H1 (cell line): ENCODE measurements at regions not wholly inside any gene's neighbourhood (a gene's known extent, or its start where the extent isn't known, plus 50 kb on each side); places are given as distances from the start of the nearest gene placed in this dataset.

Source experiments
- CTCF ChIA-PET: fragments of 300-600 bp; sonication (Branson Sonifier 250); formaldehyde crosslinking; loops from one replicate; lab custom pipeline; 2021; ENCODE audit not compliant: partially characterized antibody; lab: Charles Lee
- POLR2A ChIA-PET: fragments of 300-600 bp; sonication (Branson Sonifier 250); formaldehyde crosslinking; loops from one replicate; lab custom pipeline; 2021; ENCODE audit warnings: inconsistent platforms; ENCODE audit not compliant: partially characterized antibody; lab: Charles Lee
- DNase-seq, 2 experiments: peaks; one replicate each; pipeline versions ENCODE4 v3.0.0 to v3.0.0-alpha.2; 2010 to 2022; ENCODE audit warnings: low spot score in 2 of 2, low read depth in 1 of 2, mixed read lengths in 1 of 2
- FAIRE-seq: peaks from 2 replicates; lab custom pipeline; 2011; peaks lifted over from hg19 to GRCh38; lab: Jason Lieb, UNC
- H2AFZ ChIP-seq: 2 replicates; pipeline ENCODE4 v1.8.1; 2012; ENCODE audit warnings: low read length, inconsistent platforms
- H2AK5ac ChIP-seq: 2 replicates; pipeline ENCODE4 v1.6.1; 2013; ENCODE audit warnings: low read depth, low read length
- H2BK120ac ChIP-seq: replicated peaks from 2 replicates; pipeline ENCODE3; 2013; ENCODE audit warnings: low read depth, low read length, inconsistent platforms
- H2BK12ac ChIP-seq: 2 replicates; pipeline ENCODE4 v1.6.1; 2013; ENCODE audit warnings: low read depth, low read length
- H2BK15ac ChIP-seq: 2 replicates; pipeline ENCODE4 v1.6.1; 2013; ENCODE audit warnings: low read length
- H2BK20ac ChIP-seq: 2 replicates; pipeline ENCODE4 v1.6.1; 2013; ENCODE audit warnings: low read length
- H2BK5ac ChIP-seq: 2 replicates; pipeline ENCODE4 v1.6.1; 2013; ENCODE audit warnings: low read depth, low read length
- H3K14ac ChIP-seq: 2 replicates; pipeline ENCODE4 v1.6.1; 2013; ENCODE audit warnings: inconsistent platforms; ENCODE audit not compliant: insufficient read length
- H3K18ac ChIP-seq: 2 replicates; pipeline ENCODE4 v1.6.1; 2013; ENCODE audit warnings: low read length; ENCODE audit errors: extremely low read depth
- H3K23ac ChIP-seq: 2 replicates; pipeline ENCODE4 v1.6.1; 2013; ENCODE audit warnings: inconsistent platforms; ENCODE audit not compliant: insufficient read length
- H3K23me2 ChIP-seq: 2 replicates; pipeline ENCODE4 v1.6.1; 2013; ENCODE audit warnings: low read depth, low read length
- H3K27ac ChIP-seq: 2 replicates; pipeline ENCODE4 v1.6.1; 2011; ENCODE audit warnings: low read depth, low read length, inconsistent platforms
- H3K27me3 ChIP-seq, 4 experiments: replicated peaks in 1 of 4; 1 replicate in 1 of 4; 2 replicates in 3 of 4; pipeline versions ENCODE4 v1.6.1 to v1.8.1; 2011 to 2013; ENCODE audit warnings: low read length in 3 of 4, mild to moderate bottlenecking in 3 of 4, inconsistent platforms in 2 of 4, mixed read lengths in 2 of 4, moderate library complexity in 1 of 4; ENCODE audit not compliant: control insufficient read depth in 3 of 4, insufficient read depth in 3 of 4; ENCODE audit errors: extremely low read depth in 1 of 4
- H3K36me3 ChIP-seq, 4 experiments: 2 replicates each; pipeline versions ENCODE4 v1.6.1 to v1.8.1; 2011 to 2013; ENCODE audit warnings: mild to moderate bottlenecking in 4 of 4, low read length in 3 of 4, moderate library complexity in 2 of 4, control low read depth in 1 of 4, inconsistent platforms in 1 of 4; ENCODE audit not compliant: insufficient read depth in 4 of 4, control insufficient read depth in 2 of 4
- H3K4ac ChIP-seq: replicated peaks from 2 replicates; pipeline ENCODE3; 2013; ENCODE audit warnings: low read length, low read depth, mixed read lengths, inconsistent platforms; ENCODE audit not compliant: insufficient read length
- H3K4me1 ChIP-seq, 4 experiments: replicated peaks in 1 of 4; 1 replicate in 1 of 4; 2 replicates in 3 of 4; pipeline versions ENCODE4 v1.6.1 to v1.8.1; 2011 to 2013; ENCODE audit warnings: low read length in 3 of 4, inconsistent platforms in 2 of 4, mixed read lengths in 1 of 4; ENCODE audit not compliant: insufficient read depth in 4 of 4, control insufficient read depth in 3 of 4
- H3K4me2 ChIP-seq, 2 experiments: 2 replicates each; pipeline versions ENCODE4 v1.6.1 to v1.8.1; 2011 to 2013; ENCODE audit warnings: low read depth in 2 of 2, low read length in 2 of 2, control low read depth in 1 of 2, inconsistent platforms in 1 of 2, mild to moderate bottlenecking in 1 of 2; ENCODE audit not compliant: insufficient read depth in 1 of 2
- H3K4me3 ChIP-seq, 4 experiments: fragments of 200-600, 300-600 bp in 1 of 4; sonication (generic), shearing (Covaris generic), sonication (Bioruptor Twin) in 1 of 4; 2 replicates each; pipeline versions ENCODE4 v1.5.1 to v1.8.1; 2011 to 2016; ENCODE audit warnings: low read length in 4 of 4, low read depth in 3 of 4, control low read depth in 2 of 4, inconsistent platforms in 2 of 4, mild to moderate bottlenecking in 2 of 4, mixed read lengths in 1 of 4, moderate library complexity in 1 of 4; ENCODE audit not compliant: insufficient read depth in 2 of 4; ENCODE audit errors: extremely low read depth in 1 of 4
- H3K56ac ChIP-seq: replicated peaks from 2 replicates; pipeline ENCODE3; 2013; ENCODE audit warnings: low read depth, mild to moderate bottlenecking, mixed read lengths, low read length, inconsistent platforms; ENCODE audit not compliant: insufficient read length
- H3K79me1 ChIP-seq: 2 replicates; pipeline ENCODE4 v1.6.1; 2013; ENCODE audit warnings: low read depth, low read length, control low read depth
- H3K79me2 ChIP-seq, 2 experiments: 2 replicates each; pipeline versions ENCODE4 v1.6.1 to v1.8.1; 2012 to 2013; ENCODE audit warnings: low read length in 2 of 2, mild to moderate bottlenecking in 2 of 2, inconsistent platforms in 1 of 2; ENCODE audit not compliant: insufficient read depth in 2 of 2, control insufficient read depth in 1 of 2
- H3K9ac ChIP-seq, 4 experiments: replicated peaks in 1 of 4; 1 replicate in 1 of 4; 2 replicates in 3 of 4; pipeline versions ENCODE4 v1.6.1 to v1.8.1; 2011 to 2013; ENCODE audit warnings: low read depth in 3 of 4, low read length in 3 of 4, control low read depth in 2 of 4, mild to moderate bottlenecking in 2 of 4, moderate library complexity in 2 of 4, inconsistent platforms in 1 of 4; ENCODE audit errors: extremely low read depth in 1 of 4
- H3K9me3 ChIP-seq, 2 experiments: 2 replicates each; pipeline versions ENCODE4 v1.6.1 to v1.8.1; 2012 to 2013; ENCODE audit warnings: mild to moderate bottlenecking in 2 of 2, moderate library complexity in 2 of 2, control low read depth in 1 of 2, inconsistent platforms in 1 of 2, low read depth in 1 of 2, low read length in 1 of 2, mixed read lengths in 1 of 2; ENCODE audit not compliant: insufficient read depth in 2 of 2
- H4K20me1 ChIP-seq, 2 experiments: replicated peaks in 1 of 2; 2 replicates each; pipeline versions ENCODE3 to v1.8.1; 2011 to 2013; ENCODE audit warnings: inconsistent platforms in 2 of 2, low read length in 2 of 2, mild to moderate bottlenecking in 1 of 2; ENCODE audit not compliant: insufficient read depth in 2 of 2, control insufficient read depth in 1 of 2
- H4K5ac ChIP-seq: 2 replicates; pipeline ENCODE4 v1.6.1; 2013; ENCODE audit warnings: low read length, low read depth, mixed read lengths, inconsistent platforms; ENCODE audit not compliant: insufficient read length
- H4K8ac ChIP-seq: 2 replicates; pipeline ENCODE4 v1.8.0; 2013; ENCODE audit warnings: mild to moderate bottlenecking, moderate library complexity, low read length, inconsistent platforms; ENCODE audit not compliant: insufficient read depth; ENCODE audit errors: extremely low read depth
- H4K91ac ChIP-seq: replicated peaks from 2 replicates; pipeline ENCODE3; 2013; ENCODE audit warnings: low read length, mixed read lengths, inconsistent platforms; ENCODE audit not compliant: insufficient read length
- BRCA1 ChIP-seq: IDR thresholded peaks from 2 replicates; pipeline ENCODE4 v1.6.1; 2012; ENCODE audit warnings: low read depth, low read length, improper control_type of control experiment
- CBX5 ChIP-seq: fragments of 300-800, 300-1000 bp; sonication (generic); IDR thresholded peaks from 2 replicates; pipeline ENCODE4 v1.7.1; 2016; ENCODE audit warnings: antibody characterized with exemption, low read length, low read depth
- CREB1 ChIP-seq: IDR thresholded peaks from 2 replicates; pipeline ENCODE4 v1.6.1; 2012; ENCODE audit warnings: inconsistent platforms
- MAFK ChIP-seq: IDR thresholded peaks from 2 replicates; pipeline ENCODE4 v1.6.1; 2012; ENCODE audit warnings: low read depth, mild to moderate bottlenecking, improper control_type of control experiment, low read length
- RAD21 ChIP-seq, 2 experiments: IDR thresholded peaks in 1 of 2; conservative IDR thresholded peaks in 1 of 2; 2 replicates each; pipeline ENCODE4 v1.6.1; 2011; ENCODE audit warnings: low read depth in 2 of 2, low read length in 2 of 2, improper control_type of control experiment in 1 of 2, inconsistent platforms in 1 of 2, mild to moderate bottlenecking in 1 of 2, moderate library complexity in 1 of 2
- RBBP5 ChIP-seq: IDR thresholded peaks from 2 replicates; pipeline ENCODE4 v1.7.1; 2012; ENCODE audit warnings: low read depth, mild to moderate bottlenecking, inconsistent platforms, low read length, moderate library complexity, borderline replicate concordance
- SP1 ChIP-seq: IDR thresholded peaks from 2 replicates; pipeline ENCODE4 v1.6.1; 2011; ENCODE audit warnings: low read depth, low read length
- SP2 ChIP-seq: IDR thresholded peaks from 2 replicates; pipeline ENCODE4 v1.6.1; 2012; ENCODE audit warnings: mild to moderate bottlenecking, low read length, inconsistent platforms
- SRF ChIP-seq: IDR thresholded peaks from 2 replicates; pipeline ENCODE4 v1.6.1; 2011; ENCODE audit warnings: mild to moderate bottlenecking, low read depth, low read length, moderate library complexity
- SUZ12 ChIP-seq: fragments of 200-600 bp; sonication (generic); IDR thresholded peaks from 2 replicates; pipeline ENCODE4 v1.6.1; 2012; ENCODE audit warnings: mild to moderate bottlenecking, inconsistent platforms, low read length, moderate library complexity, mixed read lengths
- WGBS, 2 experiments: shearing (Covaris generic) in 1 of 2; methylation state at CpG; one replicate each; pipeline versions ENCODE4 v1.1.6 to v1.1.7; 2013 to 2015; ENCODE audit warnings: low lambda C conversion rate in 2 of 2, mixed read lengths in 2 of 2, inconsistent platforms in 1 of 2, low coverage in 1 of 2, missing lambda C conversion rate in 1 of 2; ENCODE audit not compliant: insufficient replicate concordance in 2 of 2, insufficient coverage in 1 of 2, insufficient read length in 1 of 2; ENCODE audit errors: extremely low coverage in 1 of 2, missing lambda C conversion rate in 1 of 2; 5-methylcytosine and 5-hydroxymethylcytosine counted together
- TF ChIP-seq, protein P1 (sequence below), 3 experiments: IDR thresholded peaks; 1 replicate in 2 of 3; 2 replicates in 1 of 3; pipeline versions ENCODE4 v1.5.1 to v1.6.1; 2011; ENCODE audit warnings: low read length in 3 of 3, mild to moderate bottlenecking in 3 of 3, inconsistent platforms in 2 of 3, low read depth in 1 of 3, moderate library complexity in 1 of 3; ENCODE audit not compliant: insufficient read depth in 1 of 3; ENCODE audit errors: control extremely low read depth in 1 of 3

DNA sequence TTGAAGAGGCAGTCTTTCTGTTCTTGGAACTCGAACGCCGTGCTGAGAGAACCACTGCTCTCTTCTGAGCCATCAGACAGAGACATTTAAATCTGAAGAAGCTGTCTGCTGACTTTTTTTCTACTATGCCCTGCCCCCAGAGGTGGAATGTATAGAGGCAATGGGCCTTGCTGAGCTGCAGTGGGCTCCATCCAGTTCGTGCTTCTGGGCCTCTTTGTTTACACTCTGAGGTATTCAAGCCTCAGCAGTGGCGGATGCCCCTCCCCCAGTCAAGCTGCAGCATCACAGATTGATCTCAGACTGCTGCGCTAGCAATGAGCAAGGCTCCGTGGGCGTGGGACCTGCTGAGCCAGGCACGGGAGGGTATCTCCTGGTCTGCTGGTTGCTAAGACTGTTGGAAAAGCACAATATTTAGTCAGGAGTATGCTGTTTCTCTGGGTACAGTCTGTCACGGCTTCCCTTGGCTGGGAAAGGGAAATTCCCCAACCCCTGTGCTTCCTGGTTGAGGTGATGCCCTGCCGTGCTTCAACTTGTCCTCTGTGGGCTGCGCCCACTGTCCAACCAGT is 526.8 kb downstream of the CD109 start:
- peak overlapping the region; percentile 37 to 47; a peak in 1 of 4 replicates for H3K4me2 ChIP-seq
- H2BK120ac ChIP-seq, result no peak overlapping the region
- CTCF ChIA-PET, result interaction anchor here (0.6 to 2.2 kb wide), 3 partner anchors 11 to 132 kb away, joined by 4 to 5 read pairs (median 5); no protein-coding TSS in a partner anchor
- no peak for TF ChIP-seq CBX5
- TF ChIP-seq CREB1, result no peak
- no peak for TF ChIP-seq SP2
- TF ChIP-seq SP1, result 0 out of 2 replicates have a peak, but pooled peaks have one; percentile 40
- no peak for TF ChIP-seq MAFK
- TF ChIP-seq RAD21 (IDR thresholded peaks at IDR 0.05 in 1 of 2, conservative IDR thresholded peaks at IDR 0.05 in 1 of 2; ENCODE audit: low read depth in 2 of 2, low read length in 2 of 2), result peak; percentile 13 to 24; a peak in 2 of 4 replicates
- TF ChIP-seq RBBP5, result no peak
- TF ChIP-seq SUZ12, result no peak
- no peak for TF ChIP-seq SRF
- TF ChIP-seq, protein P1, sequence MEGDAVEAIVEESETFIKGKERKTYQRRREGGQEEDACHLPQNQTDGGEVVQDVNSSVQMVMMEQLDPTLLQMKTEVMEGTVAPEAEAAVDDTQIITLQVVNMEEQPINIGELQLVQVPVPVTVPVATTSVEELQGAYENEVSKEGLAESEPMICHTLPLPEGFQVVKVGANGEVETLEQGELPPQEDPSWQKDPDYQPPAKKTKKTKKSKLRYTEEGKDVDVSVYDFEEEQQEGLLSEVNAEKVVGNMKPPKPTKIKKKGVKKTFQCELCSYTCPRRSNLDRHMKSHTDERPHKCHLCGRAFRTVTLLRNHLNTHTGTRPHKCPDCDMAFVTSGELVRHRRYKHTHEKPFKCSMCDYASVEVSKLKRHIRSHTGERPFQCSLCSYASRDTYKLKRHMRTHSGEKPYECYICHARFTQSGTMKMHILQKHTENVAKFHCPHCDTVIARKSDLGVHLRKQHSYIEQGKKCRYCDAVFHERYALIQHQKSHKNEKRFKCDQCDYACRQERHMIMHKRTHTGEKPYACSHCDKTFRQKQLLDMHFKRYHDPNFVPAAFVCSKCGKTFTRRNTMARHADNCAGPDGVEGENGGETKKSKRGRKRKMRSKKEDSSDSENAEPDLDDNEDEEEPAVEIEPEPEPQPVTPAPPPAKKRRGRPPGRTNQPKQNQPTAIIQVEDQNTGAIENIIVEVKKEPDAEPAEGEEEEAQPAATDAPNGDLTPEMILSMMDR (IDR thresholded peaks at IDR 0.05; ENCODE audit: control extremely low read depth in 1 of 3, insufficient read depth in 1 of 3, low read depth in 1 of 3, low read length in 3 of 3), result peak in 1 of 3 experiments; percentile 27; a peak in 1 of 4 replicates
- TF ChIP-seq BRCA1, result no peak

More for the DNA sequence above, 526.8 kb downstream of the CD109 start:
- Histone ChIP-seq H3K27me3 (no peaks in the 10 kb centered on the region), H2BK5ac (no peak overlapping the region; the same call in 1 of the 2 replicates), H3K36me3 (no peaks in the 10 kb centered on the region), H3K27ac (no peak overlapping the region), H3K9ac (no peak overlapping the region), H3K14ac (no peak overlapping the region), H3K4ac (no peak overlapping the region), H3K4me1 (peaks cover 0 to 5% (median 1%) of the 10 kb centered on the region in 4 experiments; a peak in 4 of 7 replicates), H3K23ac (no peak overlapping the region), H3K9me3 (no peaks in the 10 kb centered on the region), H4K8ac (no peak overlapping the region), H3K4me3 (no peak overlapping the region), H2AK5ac (no peak overlapping the region), H4K5ac (no peak overlapping the region), H3K79me1 (no peaks in the 10 kb centered on the region), H3K56ac (no peak overlapping the region), H2BK20ac (no peak overlapping the region), H3K23me2 (no peaks in the 10 kb centered on the region), H2BK12ac (peak overlapping the region; percentile 17; the same call in 1 of the 2 replicates), H3K18ac (no peak overlapping the region; the same call in 1 of the 2 replicates), H2AFZ (peak overlapping the region; percentile 46; the same call in 1 of the 2 replicates), H2BK15ac (no peak overlapping the region), H4K91ac (no peak overlapping the region), H3K79me2 (no peaks in the 10 kb centered on the region), H4K20me1 (no peaks in the 10 kb centered on the region)
- WGBS, 2 experiments, result 78% methylated on average over 9 of the region's 12 CpGs; no CpG with 5 or more reads in 1 of the 2 experiments
- FAIRE-seq (no peak), DNase-seq (peak; percentile 29 to 51)
- POLR2A ChIA-PET, result no interaction called here
